T-helper 17 cell (primary cell): ENCODE measurements at regions not wholly inside any gene's neighbourhood (a gene's known extent, or its start where the extent isn't known, plus 50 kb on each side); places are given as distances from the start of the nearest gene placed in this dataset.
"Not testable (repeated sequence)": the region's sequence is repeated elsewhere in the genome, so short reads cannot be mapped to it uniquely, and the experiment has no call there.

Source experiments
- ATAC-seq: fragments of 150-1000 bp; cut with Tn5 transposase; 2 replicates; pipeline ENCODE4 v1.10.0; 2021; ENCODE audit warnings: mild to moderate bottlenecking, moderate library complexity
- DNase-seq, 3 donors: peaks; one replicate each; pipeline versions ENCODE4 v3.0.0 to v3.0.0-alpha.2; 2020 to 2021
- H3K9me3 ChIP-seq: one replicate; pipeline ENCODE4 v1.7.0; 2013; ENCODE audit warnings: low read length, mild to moderate bottlenecking; ENCODE audit not compliant: control insufficient read depth, poor library complexity, severe bottlenecking
- H3K27ac Mint-ChIP-seq: one replicate; pipeline ENCODE4 v1.8.0; 2022; ENCODE audit warnings: mild to moderate bottlenecking, moderate library complexity, mixed read lengths
- H3K27me3 Mint-ChIP-seq: one replicate; pipeline ENCODE4 v1.8.0; 2022; ENCODE audit warnings: mixed read lengths
- H3K36me3 Mint-ChIP-seq: one replicate; pipeline ENCODE4 v1.8.0; 2022; ENCODE audit warnings: low read depth, mixed read lengths
- H3K4me1 Mint-ChIP-seq: one replicate; pipeline ENCODE4 v1.8.0; 2022; ENCODE audit warnings: mild to moderate bottlenecking, mixed read lengths
- H3K4me3 Mint-ChIP-seq: one replicate; pipeline ENCODE4 v1.8.0; 2022; ENCODE audit warnings: mild to moderate bottlenecking, moderate library complexity, mixed read lengths

DNA sequence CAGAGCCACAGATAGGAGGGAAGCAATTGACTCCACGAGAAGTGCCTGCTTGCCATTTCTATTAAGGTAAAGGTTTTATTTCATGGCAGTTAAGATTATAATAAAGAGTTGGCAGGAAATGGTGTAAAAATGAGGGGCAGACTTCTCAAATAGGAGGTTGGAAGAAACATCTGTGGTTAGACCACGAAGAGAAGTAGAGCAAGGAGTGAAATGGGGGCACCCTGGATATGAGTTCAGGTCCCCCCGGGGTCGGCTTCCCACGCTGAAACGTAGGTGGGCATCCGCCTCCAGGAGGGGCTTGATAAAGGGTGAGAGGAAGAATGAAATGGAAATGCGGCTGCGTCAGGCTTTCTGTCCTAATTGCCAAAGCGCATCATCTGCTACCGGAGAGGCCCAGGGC, 209.1 kb downstream of the MAF start:
- Mint-ChIP-seq H3K4me1 (peaks cover 20% of the 10 kb centered on the region), H3K27me3 (no peaks in the 10 kb centered on the region), H3K36me3 (no peaks in the 10 kb centered on the region), H3K27ac (peak overlapping the region; percentile 89), H3K4me3 (peak overlapping the region; percentile 58)
- no peak for ATAC-seq
- DNase-seq, result no peak
- no peaks in the 10 kb centered on the region for H3K9me3 ChIP-seq

DNA sequence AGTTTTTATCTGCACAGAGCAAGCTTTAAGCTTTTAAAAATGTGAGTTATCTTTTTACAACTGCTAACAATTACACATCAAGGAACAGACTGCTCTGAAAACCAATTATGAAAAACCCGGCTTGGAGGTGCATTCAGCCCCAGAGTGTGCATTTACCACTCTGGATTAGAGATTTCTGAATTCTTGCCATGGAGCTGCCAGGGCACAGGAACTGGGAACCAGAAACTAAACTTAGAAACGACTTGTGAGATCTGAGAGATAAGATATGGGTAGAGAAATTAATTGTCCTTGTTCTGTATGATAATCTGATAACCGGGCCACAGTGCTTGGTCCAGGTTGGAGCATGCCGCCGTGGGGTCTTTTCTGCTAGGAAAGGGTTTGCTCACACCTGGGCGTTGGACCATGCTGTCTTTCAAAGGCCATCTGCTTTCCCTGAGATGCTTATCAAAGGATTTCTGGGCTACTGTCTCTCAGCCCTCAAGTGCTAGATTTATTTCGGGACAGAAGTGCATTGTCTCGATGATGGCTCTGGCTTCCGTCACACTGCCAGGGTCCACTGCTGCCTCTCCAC, 210.0 kb downstream of the MAF start:
- Mint-ChIP-seq H3K27me3 (no peaks in the 10 kb centered on the region), H3K4me3 (no peak overlapping the region), H3K27ac (no peak overlapping the region), H3K4me1 (peaks cover 18% of the 10 kb centered on the region), H3K36me3 (no peaks in the 10 kb centered on the region)
- H3K9me3 ChIP-seq, result no peaks in the 10 kb centered on the region
- DNase-seq (no peak), ATAC-seq (no peak)

DNA sequence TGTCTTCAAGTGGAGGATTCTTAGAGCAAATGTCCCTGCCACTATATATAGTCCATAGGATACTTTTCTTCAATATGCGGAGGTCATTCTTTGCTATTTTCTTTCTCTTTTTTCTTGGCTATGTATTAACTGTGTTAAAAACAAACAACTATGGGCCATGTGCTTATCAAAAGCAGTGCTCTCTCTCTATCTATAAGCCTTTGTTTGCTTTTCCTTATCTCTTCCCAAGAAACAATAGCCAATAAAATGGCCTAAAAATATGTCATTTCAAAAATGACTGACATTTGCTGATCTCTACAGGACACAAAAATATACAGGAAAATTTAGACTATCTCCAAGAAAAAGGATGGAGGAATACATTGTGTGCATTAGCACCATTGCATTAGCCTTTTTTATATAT, 212.1 kb downstream of the MAF start:
- DNase-seq (no peak), ATAC-seq (no peak)
- H3K9me3 ChIP-seq, result no peaks in the 10 kb centered on the region
- Mint-ChIP-seq H3K27ac (no peak overlapping the region), H3K27me3 (no peaks in the 10 kb centered on the region), H3K4me3 (no peak overlapping the region), H3K36me3 (no peaks in the 10 kb centered on the region), H3K4me1 (peaks cover 14% of the 10 kb centered on the region)

DNA sequence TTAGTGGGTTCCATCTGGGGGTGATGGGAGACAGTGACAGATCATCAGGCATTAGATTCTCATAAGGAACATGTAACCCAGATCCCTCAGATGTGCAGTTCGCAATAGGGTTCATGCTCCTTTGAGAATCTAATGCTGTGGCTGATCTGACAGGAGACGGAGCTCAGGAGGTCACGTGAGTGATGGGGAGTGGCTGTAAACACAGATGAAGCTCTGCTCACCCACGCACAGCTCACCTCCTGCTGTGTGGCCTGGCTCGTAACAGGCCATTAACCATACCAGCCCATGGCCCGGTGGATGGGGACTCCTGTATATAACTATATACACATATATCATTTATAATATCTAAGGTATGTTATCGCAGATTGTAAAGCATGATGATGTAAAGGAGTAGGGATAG, 214.2 kb downstream of the MAF start:
- Mint-ChIP-seq H3K27me3 (no peaks in the 10 kb centered on the region), H3K4me3 (no peak overlapping the region), H3K4me1 (peaks cover 13% of the 10 kb centered on the region), H3K27ac (no peak overlapping the region), H3K36me3 (no peaks in the 10 kb centered on the region)
- DNase-seq (no peak), ATAC-seq (no peak)
- no peaks in the 10 kb centered on the region for H3K9me3 ChIP-seq

DNA sequence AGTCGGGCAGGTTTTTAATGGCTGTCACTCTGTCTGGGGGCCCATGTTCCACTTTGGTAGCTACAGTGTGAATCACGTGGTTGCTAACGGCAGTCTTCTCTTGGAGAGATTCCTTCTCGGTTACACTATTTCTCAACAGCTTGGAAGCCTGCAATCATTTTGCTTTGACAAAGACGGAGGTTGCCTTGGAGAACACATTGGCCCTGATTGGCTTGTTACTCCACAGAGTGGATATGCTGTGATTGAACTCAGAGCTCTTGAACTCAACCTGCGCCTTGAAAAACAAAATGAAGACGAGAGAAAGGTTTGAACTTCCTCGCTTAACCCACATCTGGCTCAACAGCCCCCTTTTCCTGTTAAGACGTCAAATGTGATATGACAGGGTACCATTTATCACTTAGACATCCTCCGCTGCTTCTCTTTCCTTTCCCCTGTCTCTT, 218.9 kb downstream of the MAF start:
- peaks cover 18% of the 10 kb centered on the region for H3K4me1 Mint-ChIP-seq
- H3K27ac Mint-ChIP-seq, result peak overlapping the region; percentile 77
- DNase-seq, result no peak
- no peaks in the 10 kb centered on the region for H3K27me3 Mint-ChIP-seq
- H3K9me3 ChIP-seq, result no peaks in the 10 kb centered on the region
- ATAC-seq, result peak; percentile 33
- H3K36me3 Mint-ChIP-seq, result no peaks in the 10 kb centered on the region
- peak overlapping the region; percentile 74 for H3K4me3 Mint-ChIP-seq

DNA sequence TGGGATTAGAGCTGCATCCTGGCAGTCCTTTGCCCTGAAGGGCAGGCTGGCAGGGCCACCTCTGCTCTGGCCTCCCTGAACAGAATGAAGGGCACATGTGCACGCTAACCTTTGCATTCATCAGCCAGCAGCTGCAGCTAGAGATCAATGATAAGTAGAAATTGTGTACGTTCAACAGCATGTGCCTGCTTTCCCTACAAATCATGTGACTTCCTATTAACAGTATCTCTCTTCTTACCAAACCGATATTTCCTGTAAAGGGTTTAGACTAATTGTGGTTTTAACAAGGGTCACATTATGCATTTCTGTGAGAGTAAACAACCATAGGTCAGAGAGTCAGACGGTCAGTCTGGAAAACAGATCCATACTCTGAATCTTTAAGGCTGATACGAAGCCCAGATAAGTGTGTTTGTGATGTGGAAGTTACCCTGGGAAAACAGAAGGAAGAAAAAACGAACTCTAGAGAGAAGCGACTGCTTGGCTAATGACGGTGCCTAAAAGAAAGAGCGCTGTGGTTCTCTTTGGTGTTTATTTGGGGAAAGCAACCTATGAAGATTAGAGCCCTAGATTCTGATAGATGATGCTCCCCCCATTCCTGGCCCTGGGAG, 219.4 kb downstream of the MAF start:
- ATAC-seq, result peak; percentile 77
- Mint-ChIP-seq H3K4me3 (peak overlapping the region; percentile 74), H3K27ac (peak overlapping the region; percentile 77)

DNA sequence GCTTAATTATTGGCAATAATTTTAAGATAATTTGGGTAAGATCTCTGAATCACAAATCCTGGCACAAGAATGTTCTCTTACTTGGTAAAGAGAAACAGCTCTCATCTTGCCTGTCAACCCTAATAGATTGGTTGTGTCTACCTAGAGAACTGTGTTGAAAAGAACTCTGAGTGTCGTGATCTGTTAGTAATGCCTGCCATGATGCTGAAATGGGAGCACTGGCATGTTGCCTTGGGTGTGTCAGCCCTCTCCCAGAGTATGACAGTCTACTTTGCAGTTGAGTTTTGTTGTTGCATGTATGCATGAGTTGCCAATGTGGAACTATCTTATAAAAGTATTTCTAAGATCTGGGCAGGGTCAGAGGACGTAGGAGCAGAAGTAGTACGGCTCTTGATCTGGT, 221.4 kb downstream of the MAF start:
- H3K4me1 Mint-ChIP-seq, result peaks cover 18% of the 10 kb centered on the region
- H3K27me3 Mint-ChIP-seq, result no peaks in the 10 kb centered on the region
- H3K9me3 ChIP-seq, result no peaks in the 10 kb centered on the region
- ATAC-seq (no peak), DNase-seq (no peak)
- no peak overlapping the region for H3K4me3 Mint-ChIP-seq
- no peak overlapping the region for H3K27ac Mint-ChIP-seq
- peaks cover 2% of the 10 kb centered on the region for H3K36me3 Mint-ChIP-seq

More for the DNA sequence above, 219.4 kb downstream of the MAF start:
- Mint-ChIP-seq H3K36me3 (no peaks in the 10 kb centered on the region), H3K4me1 (peaks cover 18% of the 10 kb centered on the region), H3K27me3 (no peaks in the 10 kb centered on the region)
- DNase-seq, result no peak
- H3K9me3 ChIP-seq, result no peaks in the 10 kb centered on the region

DNA sequence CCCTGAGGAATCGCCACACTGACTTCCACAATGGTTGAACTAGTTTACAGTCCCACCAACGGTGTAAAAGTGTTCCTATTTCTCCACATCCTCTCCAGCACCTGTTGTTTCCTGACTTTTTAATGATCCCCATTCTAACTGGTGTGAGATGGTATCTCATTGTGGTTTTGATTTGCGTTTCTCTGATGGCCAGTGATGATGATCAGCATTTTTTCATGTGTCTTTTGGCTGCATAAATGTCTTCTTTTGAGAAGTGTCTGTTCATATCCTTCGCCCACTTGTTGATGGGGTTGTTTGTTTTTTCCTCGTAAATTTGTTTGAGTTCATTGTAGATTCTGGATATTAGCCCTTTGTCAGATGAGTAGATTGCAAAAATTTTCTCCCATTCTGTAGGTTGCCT, 223.5 kb downstream of the MAF start:
- H3K4me1 Mint-ChIP-seq, result peaks cover 22% of the 10 kb centered on the region
- not testable (repeated sequence) for H3K27ac Mint-ChIP-seq, H3K4me3 Mint-ChIP-seq, H3K9me3 ChIP-seq, DNase-seq, H3K36me3 Mint-ChIP-seq, ATAC-seq, H3K27me3 Mint-ChIP-seq

DNA sequence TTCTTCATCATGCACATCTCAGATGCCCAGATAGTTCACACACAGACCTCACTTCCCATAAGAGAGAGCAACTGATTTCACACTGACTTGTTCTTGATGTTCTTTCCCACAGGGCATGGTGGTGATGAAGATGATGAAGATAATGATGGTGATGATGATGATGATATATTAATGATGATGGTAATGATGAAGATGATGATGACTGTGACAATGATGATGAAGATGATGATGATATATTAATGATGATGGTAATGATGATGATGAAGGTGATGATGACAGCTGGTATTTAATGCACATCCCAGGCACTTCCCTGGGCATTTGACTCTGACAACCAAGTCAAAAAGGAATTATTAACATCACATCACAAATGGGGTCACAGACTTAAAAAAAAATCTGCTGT, 225.2 kb downstream of the MAF start:
- Mint-ChIP-seq H3K4me1 (peaks cover 9% of the 10 kb centered on the region), H3K36me3 (peaks cover 7% of the 10 kb centered on the region), H3K27me3 (no peaks in the 10 kb centered on the region), H3K27ac (no peak overlapping the region), H3K4me3 (no peak overlapping the region)
- no peak for ATAC-seq
- no peak for DNase-seq
- H3K9me3 ChIP-seq, result peaks cover 11% of the 10 kb centered on the region

DNA sequence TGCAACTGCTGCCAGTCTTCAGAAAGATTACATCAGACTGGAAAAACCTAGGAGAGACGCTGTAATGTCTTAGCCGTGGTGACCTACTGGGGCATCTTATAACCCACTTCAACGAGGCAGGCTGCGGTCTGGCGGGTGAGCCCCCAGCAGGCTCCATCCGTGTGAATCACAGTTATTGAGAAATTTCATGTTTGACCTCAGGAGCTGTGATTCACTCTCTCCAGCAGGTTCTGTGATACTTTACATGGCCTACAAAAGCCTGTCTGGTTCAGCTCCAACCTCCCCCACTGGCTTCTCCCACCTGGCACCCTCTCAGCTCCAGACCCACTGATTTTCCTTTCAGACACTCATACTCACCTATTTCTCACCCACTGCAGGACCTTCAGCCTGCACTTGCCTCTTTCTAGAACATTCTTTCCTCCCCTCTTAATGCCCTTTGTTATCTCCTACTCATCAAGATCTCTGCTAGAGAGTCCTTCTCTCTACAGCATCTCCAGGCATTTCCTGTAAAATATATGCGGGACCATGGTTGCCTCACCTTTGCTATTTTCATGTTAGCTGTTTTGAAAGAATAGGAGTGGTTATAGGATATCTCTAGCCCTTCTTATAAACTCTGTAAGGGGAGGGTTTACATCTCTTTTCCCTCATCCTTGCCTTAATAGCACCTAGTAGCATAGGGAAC, 227.9 kb downstream of the MAF start:
- Mint-ChIP-seq H3K27ac (peak overlapping the region; percentile 44), H3K4me1 (peaks cover 6% of the 10 kb centered on the region), H3K4me3 (no peak overlapping the region), H3K36me3 (peaks cover 7% of the 10 kb centered on the region), H3K27me3 (no peaks in the 10 kb centered on the region)
- DNase-seq (peak in 1 of 3 donors; percentile 14), ATAC-seq (peak; percentile 55)
- peaks cover 11% of the 10 kb centered on the region for H3K9me3 ChIP-seq

DNA sequence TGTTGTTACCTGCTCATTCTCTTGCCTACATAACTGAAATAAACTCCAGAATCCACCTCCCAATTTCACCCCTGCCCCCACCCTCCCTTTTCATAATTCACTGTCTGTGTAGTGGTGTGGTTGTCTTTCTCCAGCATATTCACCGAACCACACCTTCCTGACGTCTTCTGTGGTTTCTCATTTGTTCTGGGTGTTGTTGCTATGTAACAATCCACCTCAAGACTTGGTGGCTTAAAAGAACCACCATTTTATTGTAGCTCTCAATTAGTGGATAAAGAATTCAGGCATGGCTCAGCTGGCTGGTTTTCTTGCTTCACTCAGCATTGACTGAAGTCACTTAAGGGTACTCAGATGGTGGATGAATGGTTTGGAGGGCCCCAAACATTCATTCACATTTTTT, 229.8 kb downstream of the MAF start:
- Mint-ChIP-seq H3K4me3 (peak overlapping the region; percentile 4), H3K36me3 (peaks cover 7% of the 10 kb centered on the region), H3K4me1 (peaks cover 6% of the 10 kb centered on the region), H3K27ac (peak overlapping the region; percentile 0), H3K27me3 (no peaks in the 10 kb centered on the region)
- DNase-seq, result no peak
- peaks cover 11% of the 10 kb centered on the region for H3K9me3 ChIP-seq
- ATAC-seq, result peak; percentile 90

DNA sequence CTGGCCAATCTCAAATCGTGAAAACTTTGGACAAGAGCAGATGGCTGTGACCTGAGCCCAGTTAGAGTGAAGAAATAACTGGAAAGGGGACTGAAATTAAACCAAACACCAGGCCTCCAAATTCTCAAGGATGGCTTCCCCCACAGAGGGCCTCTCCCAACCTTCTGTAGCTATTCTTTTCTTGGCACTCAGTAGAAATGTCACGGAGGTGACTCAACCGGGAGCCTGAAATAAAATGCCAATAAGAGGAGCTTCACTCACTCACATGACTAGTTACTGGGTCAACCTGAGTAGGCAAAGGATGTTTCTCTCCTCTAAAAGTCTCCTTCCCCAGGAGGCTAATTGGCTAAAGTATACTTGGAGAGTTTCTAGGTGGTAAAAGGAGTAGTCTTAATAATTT, 230.7 kb downstream of the MAF start:
- no peak for ATAC-seq
- H3K4me3 Mint-ChIP-seq, result no peak overlapping the region
- no peak overlapping the region for H3K27ac Mint-ChIP-seq
- H3K9me3 ChIP-seq, result peaks cover 11% of the 10 kb centered on the region
- H3K36me3 Mint-ChIP-seq, result peaks cover 9% of the 10 kb centered on the region
- H3K4me1 Mint-ChIP-seq, result peaks cover 6% of the 10 kb centered on the region
- no peak for DNase-seq
- H3K27me3 Mint-ChIP-seq, result no peaks in the 10 kb centered on the region

DNA sequence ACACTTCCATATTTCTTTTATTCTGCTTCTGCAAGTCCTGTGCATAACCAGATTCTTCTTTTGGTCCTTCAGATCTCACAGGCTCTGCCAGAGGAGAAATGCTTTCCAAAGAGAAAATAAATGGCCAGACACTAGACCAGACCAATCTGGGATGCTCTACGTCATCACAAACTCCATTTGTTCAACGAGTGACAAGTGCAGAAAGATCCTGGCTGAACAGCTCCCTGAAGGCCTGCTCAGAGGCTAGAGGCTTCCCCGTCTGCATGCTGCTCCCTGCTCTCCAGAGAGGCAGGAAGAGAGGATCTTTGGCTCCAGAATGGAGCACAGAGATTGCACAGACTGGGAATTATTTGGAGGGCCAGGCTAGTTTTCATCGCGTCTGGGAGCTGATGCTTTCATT, 232.7 kb downstream of the MAF start:
- no peak overlapping the region for H3K4me3 Mint-ChIP-seq
- peaks cover 6% of the 10 kb centered on the region for H3K36me3 Mint-ChIP-seq
- DNase-seq (no peak), ATAC-seq (no peak)
- H3K9me3 ChIP-seq, result peaks cover 11% of the 10 kb centered on the region
- no peaks in the 10 kb centered on the region for H3K27me3 Mint-ChIP-seq
- peaks cover 10% of the 10 kb centered on the region for H3K4me1 Mint-ChIP-seq
- H3K27ac Mint-ChIP-seq, result peak overlapping the region; percentile 24

DNA sequence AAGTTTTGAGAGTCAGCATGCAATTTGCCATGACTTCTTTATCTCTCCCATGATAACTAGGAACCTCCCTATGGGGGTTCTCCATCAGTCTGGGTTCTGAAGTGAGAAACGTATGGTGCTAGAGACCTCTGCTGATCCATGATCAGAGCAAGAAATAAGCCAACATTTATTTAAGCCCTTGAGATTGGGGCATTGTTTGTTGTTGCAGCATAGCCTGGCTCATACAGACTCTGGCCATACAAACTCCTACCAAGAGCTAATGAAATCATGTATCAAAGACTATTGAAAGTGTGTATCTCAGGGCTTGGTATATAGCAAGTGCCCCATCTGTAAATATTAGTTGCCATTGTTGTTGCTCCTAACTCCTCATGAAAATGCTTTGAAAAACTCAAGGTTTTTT, 233.9 kb downstream of the MAF start:
- peaks cover 7% of the 10 kb centered on the region for H3K9me3 ChIP-seq
- no peak for DNase-seq
- peaks cover 14% of the 10 kb centered on the region for H3K4me1 Mint-ChIP-seq
- H3K27me3 Mint-ChIP-seq, result no peaks in the 10 kb centered on the region
- no peak for ATAC-seq
- H3K27ac Mint-ChIP-seq, result no peak overlapping the region
- H3K36me3 Mint-ChIP-seq, result peaks cover 6% of the 10 kb centered on the region
- H3K4me3 Mint-ChIP-seq, result no peak overlapping the region
